GM19035 (cell line): ENCODE measurements at regions not wholly inside any gene's neighbourhood (a gene's known extent, or its start where the extent isn't known, plus 50 kb on each side); places are given as distances from the start of the nearest gene placed in this dataset.
A peak's percentile ranks its signal among the peaks of the same experiment; 100 is the strongest.

Experiments
- ATAC-seq: cut with Tn5 transposase; IDR thresholded peaks from one replicate; pipeline ENCODE4 v1.9.1; 2021; ENCODE audit not compliant: unreplicated experiment

DNA sequence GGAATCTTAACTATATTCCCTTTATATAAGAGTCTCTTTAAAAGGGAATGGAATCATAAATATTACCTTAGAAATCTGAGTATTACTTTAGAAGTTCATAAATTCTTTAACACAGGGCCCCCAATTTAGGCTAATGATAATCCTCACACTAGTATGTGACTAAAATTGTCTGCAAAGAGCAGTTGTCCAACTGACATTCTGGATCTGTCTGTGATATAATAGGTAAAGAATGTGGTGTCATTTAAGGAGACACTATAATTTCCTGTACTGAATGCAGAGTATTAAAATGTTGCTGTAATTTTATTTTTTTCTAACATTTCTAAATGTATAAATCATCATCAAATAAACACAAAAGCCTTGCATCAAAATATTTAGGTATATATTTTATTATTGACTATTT lies 128.5 kb upstream of the DST start:
- ATAC-seq = no peak

DNA sequence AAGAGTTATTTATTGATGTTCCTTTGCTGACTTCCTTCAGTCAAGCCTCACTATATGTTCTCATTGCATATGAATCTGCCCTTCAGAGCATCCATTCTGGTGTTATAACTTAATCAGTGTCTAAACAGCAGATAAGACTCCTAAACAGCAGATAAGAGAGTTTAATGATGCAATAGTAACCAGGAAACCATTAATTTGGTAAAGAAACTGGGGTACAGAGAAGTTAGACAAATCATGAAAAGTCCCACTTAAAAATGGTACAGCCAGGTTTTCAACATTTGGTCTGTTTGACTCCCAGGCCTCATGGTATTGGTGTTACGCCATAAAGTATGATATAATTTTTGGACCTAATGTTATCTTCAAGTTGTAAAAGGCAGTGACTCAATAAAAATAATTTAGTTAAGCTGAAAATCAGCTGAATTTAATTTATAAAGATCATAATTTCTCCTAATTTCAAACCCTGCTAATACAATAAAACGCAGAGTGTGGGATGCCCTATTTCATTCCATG lies 127.4 kb upstream of the DST start:
- ATAC-seq = no peak

DNA sequence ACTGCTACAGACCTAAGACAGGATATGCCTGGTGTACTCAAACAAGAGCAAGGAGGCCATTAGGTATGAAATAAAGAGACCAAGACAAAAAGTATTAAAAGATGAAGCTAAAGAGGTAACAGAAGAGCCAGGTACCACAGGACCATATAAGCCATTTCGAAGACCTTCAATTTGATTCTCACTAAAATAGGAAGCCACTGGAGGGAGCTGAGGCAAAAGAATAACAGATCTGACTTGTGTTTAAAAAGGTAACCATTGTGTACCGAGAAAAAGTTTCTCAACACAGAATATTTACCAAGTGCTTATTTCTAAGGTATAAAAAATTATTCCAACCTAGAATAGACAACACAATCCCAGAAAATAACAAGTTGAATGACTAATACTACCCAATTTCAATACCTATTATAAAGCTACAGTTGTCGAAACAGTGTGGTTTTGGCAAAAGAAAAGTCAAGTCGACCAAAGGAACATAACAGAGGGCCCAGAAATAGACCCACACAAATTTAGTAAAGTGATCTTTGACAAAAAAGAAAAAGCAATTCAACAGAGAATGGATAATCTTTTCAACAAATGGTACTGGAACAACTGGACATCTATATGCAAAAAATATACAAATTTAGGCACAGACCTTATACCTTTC lies 125.3 kb upstream of the DST start:
- ATAC-seq = no peak

DNA sequence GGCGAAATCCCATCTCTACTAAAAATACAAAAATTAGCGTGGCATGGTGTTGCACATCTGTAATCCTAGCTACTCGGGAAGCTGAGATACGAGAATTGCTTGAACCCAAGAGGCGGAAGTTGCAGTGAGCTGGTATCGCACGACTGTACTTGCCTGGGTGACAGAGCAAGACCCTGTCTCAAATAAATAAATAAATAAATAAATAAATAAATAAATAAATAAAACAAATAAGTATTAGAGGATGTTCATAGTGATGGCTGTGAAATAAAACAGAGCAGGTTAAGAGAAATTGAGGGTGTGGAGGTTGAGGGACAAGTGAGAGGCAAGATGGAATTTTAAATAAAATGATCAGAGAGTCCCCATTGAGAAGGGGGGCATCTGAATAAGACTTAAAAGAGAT lies 124.7 kb upstream of the DST start:
- ATAC-seq = no peak

DNA sequence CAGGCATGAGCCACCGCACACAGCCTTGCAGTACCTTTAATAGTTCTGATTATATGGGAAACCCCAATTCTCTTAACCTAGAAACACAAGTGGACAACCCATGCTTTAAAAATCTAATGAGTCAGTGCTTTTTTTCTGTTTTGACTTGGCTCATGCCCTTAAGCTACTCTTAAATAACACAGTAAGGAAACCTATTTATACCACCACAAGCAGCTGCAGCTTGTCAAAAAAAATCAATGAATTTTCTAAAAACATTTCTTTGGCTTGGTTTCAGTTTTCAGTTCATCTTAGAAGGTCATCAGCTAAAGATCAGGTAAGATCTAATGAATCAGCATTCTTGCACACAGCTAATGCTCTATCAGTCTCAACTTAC lies 124.1 kb upstream of the DST start:
- peak; percentile 73 for ATAC-seq

DNA sequence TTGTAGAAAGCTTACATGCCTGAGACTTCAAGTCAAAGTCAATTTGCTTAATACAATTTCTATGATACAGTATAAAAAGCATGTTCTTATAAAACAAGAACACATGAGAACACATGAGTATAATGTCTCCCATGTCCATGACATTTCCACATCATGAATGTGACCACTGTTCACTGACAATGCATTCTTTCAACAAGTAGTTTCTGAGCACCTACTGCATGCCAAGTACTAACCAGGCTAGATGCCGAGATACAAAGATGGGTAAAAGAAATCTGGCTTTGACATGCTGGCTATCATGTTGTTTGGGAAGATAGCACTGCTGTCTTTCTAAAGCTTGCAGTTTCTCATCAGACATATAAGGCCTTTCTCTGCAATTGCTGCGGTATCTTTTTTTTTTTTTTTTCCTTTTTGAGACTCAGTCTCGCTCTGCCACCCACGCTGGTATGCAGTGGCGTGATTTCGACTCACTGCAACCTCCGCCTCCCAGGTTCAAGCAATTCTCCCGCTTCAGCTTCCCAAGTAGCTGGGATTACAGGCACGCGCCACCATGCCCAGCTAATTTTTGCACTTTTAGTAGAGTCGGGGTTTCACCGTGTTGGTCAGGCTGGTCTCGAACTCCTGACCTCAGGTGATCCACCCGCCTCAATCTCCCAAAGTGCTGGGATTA lies 123.6 kb upstream of the DST start:
- no peak for ATAC-seq

DNA sequence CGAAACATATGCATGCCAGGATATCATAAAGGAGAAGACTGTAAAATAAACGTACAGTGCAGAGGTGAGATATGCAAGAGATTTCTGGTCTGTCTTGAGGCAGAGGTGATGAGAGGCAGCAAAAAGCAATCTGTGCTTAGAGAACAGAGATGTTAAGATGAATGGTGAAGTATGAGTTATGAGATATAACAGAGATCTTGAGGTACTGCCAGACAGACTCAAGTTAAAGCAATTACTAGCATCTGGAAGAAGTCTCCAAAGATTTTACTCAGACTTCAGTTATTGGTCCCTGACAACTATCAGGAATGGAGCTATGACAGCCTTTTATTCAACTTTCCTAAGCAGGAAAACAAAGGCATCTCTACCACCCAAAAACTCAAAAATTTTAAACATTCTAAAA lies 122.8 kb upstream of the DST start:
- ATAC-seq = no peak

DNA sequence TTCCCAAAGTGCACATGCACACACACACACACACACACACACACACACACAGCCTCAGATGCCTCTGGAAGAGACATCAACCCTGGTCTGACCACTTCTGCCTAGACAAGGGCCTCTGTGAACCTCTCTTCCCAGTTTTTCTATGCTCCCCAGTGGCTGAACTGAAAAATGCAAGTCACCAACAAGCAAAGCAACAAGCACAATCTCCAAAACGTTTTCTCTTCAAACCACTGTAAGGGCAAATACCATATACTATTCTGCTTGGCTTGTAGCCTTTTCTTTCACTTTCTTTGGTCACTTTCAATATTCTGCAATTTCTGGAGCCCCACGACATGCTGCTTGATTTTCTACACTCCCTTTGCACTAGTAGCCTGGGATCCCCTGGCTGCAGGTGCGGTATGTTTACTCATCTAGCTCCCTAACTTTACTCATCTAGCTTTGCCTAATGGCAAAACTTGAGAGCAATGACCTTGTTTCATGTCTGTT lies 121.4 kb upstream of the DST start:
- peak; percentile 52 for ATAC-seq

DNA sequence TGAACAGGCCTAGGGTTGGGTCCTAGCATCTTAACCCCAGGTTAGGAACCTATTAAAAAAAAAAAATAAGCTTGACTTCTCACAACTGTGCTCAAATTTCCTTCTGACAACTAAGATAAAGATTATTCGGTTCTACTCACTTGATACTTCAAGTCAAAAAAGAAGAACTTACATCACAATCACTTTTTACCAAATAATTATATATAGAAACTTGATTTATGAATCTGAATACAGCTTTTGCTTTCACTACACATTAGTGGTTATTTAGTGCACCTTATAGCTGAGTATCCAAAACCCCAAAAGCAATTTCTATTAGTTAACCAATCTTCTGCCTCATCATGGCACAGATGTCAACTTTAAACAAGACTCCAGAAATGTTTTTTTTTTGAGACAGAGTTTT lies 119.0 kb upstream of the DST start:
- ATAC-seq = no peak

DNA sequence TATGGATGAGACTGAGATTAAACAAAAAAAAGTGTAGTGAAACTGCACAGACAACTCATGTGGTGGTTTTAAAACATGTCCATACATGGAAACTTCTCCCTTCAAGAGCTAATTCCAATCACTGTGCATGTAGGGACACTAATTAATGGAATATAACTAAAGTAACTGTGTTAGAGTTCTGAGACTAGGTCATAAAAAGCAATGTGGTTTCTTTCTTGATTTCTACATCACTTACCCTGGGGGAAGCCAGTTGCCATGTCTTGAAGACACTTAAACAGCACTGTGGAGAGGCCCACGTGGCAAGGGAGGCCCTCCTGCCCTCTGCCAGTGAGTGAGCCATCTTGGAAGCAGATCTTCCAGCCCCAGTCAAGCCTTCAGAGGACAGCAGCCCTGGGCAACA lies 118.2 kb upstream of the DST start:
- no peak for ATAC-seq

DNA sequence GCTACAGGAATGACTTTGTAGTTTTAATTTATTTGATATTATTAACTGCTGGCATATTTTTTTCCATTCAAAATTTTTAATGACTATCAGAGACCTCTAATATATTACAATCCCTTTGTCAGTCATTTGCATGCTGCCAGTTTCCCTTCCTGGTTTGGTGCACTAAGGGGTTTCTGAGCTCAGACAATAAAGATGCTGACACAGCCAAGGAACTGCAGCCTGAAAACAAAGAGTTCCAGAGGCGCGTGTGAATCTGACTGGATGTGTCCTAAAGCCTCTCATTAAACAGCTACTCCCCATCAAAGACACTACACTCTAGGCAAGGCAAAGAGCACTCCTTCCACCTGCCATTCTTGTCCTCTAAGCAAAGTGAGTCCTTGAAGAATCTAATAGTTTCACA lies 116.8 kb upstream of the DST start:
- ATAC-seq = no peak

DNA sequence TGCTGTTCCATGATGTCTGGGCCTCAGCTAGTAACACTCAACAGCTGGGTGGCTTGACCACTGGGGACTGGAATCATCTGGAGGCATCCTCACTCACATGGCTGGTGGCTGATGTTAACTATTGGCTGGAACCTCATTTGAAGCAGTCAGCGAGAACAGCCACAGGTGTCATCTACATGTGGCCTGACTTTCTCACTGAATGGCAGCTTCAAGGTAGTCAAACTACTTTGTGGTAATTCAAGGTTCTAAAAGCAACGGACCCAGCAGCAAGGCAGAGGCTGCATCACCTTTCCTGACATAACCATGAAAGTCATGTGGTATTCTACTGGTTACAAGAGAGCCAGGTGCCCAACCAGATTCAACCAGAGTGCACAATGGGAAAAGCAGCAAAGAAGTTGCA lies 115.9 kb upstream of the DST start:
- no peak for ATAC-seq

DNA sequence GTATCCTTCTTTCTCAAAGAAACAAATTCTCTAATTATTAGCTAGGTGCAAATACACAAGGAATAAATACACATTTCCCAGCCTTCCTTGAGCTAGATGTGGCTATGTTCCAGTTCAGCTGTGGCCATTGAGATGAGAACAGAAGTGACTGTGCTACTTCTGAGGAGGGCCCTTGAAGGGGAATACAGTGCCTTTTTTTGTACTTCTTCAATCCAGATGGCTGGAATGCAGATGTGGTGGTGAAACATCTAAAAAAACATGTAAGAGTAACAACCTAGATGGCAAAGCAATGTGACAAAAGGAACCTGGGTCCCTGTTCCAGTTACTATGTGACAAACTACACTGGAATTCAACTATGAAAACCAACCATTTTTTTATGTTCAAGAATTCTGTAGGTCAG lies 115.4 kb upstream of the DST start:
- ATAC-seq = no peak

DNA sequence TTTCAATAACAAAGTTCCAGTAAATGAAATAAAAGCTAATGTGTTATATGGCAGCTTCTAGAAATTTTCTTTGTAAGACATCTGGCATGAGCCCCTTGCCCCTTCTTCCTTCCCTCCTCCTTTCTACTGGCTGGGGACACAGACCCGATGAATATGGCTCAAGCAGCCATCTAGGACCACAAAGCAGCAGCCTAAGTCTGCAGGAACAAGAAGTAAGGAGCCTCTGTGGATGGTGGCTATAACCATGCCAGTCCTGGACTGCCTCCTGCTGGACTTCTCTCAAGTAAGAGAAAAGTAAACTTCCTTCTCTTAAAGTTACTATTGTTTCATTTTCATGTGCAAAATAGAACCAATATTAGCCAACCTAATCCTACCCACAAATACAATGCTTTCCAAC lies 114.9 kb upstream of the DST start:
- peak; percentile 38 for ATAC-seq

DNA sequence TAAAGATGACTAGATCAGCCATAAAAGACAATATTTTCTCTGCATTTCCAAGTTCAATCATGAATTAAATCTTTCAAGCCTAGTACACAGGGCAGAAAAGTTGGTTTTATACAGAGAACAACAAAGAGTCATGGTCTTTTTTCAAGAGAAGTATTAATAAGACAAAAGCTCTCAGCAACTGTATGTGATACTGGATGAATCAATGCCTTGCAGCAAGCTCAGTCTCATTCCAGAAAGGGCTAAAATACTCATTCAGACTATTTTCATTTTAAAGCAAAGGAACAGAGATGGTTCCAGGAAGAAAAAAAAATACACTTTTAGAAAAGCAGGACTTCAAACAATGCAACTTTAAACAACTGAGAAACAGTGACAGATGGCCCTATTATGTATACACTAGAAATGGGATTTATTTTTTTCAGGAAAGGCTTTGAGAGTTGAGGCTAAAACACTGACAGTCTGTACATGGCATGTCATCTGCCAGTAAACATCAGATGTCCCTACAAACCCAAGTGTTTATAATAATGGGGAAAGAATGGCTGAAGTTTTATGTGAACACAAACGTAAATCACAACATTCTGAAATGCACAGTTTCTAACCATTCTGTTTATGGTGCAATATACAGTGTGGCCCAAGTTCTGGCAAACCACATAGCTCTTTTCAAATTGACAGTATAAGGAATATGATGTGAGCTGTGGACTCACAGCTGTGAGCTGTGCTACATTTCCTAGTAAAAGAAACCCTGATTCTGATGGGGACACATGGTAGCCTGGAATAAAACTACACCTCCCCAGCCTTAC lies 114.3 kb upstream of the DST start:
- no peak for ATAC-seq

DNA sequence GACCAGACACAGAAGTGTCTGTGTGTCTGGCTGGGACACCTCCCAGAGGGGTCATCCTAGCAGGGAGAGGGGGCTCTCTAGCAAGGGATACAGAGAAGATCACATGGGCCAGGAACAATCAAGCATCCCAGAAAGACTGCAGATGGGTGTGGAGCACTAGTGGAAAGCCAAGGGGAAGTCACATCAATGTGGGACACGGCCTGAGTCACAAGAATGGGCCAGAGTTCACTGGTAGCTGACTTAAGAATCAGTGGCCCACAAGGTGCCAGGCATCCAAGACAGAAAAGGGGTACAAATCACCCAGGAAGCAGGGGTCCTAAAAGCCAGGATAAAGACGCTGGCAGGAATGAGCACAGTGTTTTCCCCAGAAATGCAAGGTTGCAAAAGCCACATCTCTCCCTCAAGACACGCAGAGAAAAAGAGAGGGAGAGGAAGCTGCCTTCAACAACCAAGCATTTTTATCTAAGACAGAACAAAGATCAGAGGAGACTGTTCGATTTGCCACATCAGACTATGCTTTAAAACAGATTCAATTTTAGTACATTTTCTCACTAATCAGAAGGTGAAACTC lies 113.6 kb upstream of the DST start:
- ATAC-seq = no peak

DNA sequence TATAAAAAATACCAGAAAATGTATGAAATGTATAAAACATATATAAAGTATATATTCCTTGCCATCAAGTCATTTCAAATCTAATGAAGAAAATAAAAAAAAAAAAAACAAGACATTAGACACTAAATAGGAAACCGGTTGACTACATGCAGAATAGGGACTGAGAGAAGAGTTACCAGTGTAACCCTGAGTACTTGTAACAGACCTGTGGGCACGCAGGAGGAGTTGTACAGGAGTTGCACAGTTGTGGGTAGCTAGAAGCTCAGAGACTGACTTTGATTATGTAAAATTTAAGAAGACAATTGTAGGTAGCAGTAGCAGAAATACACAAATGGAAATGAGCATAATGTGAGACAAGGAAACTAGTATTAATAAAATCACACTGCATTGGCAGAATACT lies 112.4 kb upstream of the DST start:
- no peak for ATAC-seq

DNA sequence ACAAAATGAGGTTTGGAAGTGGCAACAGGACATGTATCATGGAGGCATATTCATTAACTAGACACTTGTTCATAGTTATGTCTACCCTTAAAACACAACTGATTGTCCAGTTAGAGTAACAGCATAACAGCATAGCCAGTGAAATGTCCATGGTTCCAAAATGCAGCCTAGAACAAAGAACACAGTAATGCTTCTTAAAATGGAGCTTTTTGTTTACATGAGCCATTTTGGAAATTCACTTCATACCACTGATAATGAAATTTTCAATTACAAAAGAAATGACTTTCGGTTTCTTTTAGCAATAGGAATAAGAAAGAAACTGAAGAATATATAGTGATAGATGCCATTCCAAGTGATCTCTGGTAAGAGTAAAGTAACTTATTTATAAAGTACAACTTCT lies 111.1 kb upstream of the DST start:
- no peak for ATAC-seq

DNA sequence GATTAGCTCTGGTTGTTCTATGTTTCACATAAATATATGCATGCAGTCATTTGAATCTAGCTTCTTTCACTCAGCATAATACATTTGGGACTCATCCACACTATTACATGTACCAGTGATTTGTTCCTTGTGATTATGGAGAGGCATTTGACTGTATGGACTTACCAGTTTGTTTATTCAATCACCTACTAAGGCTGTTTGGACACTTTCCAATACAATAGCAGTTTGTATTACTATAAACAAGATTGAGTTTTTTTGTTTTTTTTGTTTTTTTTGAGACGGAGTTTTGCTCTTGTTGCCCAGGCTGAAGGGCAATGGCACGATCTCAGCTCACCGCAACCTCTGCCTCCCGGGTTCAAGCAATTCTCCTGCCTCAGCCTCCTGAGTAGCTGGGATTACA lies 109.8 kb upstream of the DST start:
- ATAC-seq = no peak

DNA sequence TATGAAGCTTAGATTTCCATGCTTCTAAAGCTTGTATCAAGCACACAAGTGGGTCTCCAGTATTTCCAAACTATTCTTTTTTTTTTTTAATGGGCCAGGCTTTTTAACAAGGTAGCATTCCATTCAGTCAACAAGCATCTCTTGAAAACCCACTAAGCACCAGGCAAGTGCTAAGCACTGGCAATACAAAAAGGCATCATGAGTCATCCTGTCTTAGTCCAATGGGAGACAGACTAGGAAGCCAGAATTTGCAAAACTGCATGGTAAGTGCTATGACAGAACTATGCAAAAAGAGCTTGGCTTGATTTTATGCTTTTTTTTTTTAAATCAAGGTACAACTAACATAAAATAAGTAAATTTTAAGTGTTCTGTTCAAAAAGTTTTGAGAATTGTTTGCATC lies 109.3 kb upstream of the DST start:
- ATAC-seq = no peak

DNA sequence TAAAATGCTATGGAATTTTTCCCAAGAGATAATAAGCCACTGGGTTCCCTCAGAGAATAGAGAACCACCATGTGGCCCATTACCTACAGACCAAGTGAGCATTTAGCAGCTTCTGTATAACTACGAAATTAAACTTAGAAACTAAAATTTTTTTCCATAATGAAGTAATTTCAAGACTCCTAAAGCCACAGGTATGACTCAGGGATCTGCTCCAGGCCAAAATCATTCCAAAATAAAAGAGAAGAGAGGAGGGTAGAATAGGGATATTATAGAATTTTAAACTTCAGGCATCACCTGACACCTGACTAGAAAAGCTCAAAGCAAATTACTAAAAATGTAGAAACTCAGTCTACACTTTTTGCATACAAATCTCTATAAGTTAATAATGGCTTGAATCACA lies 108.9 kb upstream of the DST start:
- no peak for ATAC-seq

DNA sequence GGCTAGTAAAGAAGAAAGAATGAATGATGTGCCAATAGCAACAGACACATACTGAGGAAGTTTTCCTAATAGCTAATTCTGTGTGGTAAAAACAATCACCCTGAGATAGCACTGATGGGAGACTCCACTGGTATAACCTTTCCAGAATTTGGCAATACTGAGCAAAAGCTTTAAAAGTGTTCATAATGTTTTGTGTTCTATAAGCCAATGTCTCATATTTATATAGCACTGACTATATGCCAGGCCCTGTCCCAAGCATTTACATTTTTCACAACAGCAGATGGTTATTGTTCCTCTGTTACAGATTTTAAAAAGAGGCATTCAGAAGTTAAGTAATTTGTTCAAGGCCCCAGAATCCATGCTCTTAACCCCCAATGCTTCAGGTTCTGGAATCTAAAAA lies 108.0 kb upstream of the DST start:
- no peak for ATAC-seq
